A673 (cell line): ENCODE measurements at regions not wholly inside any gene's neighbourhood (a gene's known extent, or its start where the extent isn't known, plus 50 kb on each side); places are given as distances from the start of the nearest gene placed in this dataset.

Experiments
- BruUV-seq: library from RNA; stranded (reverse); fragments of 400-500 nt; replicated peaks from 2 replicates; lab custom pipeline; 2021; lab: Mats Ljungman, UMichigan
- CTCF ChIA-PET: fragments of 300-600 bp; sonication (Branson Sonifier 250); formaldehyde crosslinking; loops from one replicate; lab custom pipeline; 2022; ENCODE audit warnings: antibody characterized with exemption; lab: Charles Lee
- POLR2A ChIA-PET: fragments of 300-600 bp; sonication (Branson Sonifier 250); formaldehyde crosslinking; loops from one replicate; lab custom pipeline; 2022; ENCODE audit warnings: antibody characterized with exemption; ENCODE audit not compliant: low non-redundant PET; lab: Charles Lee
- DNase-seq: peaks from one replicate; pipeline ENCODE4 v3.0.0-alpha.2; 2015; ENCODE audit warnings: low spot score
- H3K27ac ChIP-seq: fragments of 200-600 bp; sonication (generic); 2 replicates; pipeline ENCODE4 v1.5.1; 2016; ENCODE audit warnings: mixed run types, low read depth, mild to moderate bottlenecking, mixed read lengths, antibody characterized with exemption, low read length; ENCODE audit not compliant: poor library complexity, severe bottlenecking
- H3K27me3 ChIP-seq: fragments of 200-600 bp; sonication (generic); replicated peaks from 2 replicates; pipeline ENCODE4 v1.6.1; 2017; ENCODE audit warnings: mixed run types, low read depth, mild to moderate bottlenecking, mixed read lengths, antibody characterized with exemption, low read length; ENCODE audit not compliant: insufficient read depth, poor library complexity
- H3K36me3 ChIP-seq: fragments of 200-600 bp; sonication (generic); 2 replicates; pipeline ENCODE4 v1.6.1; 2016; ENCODE audit warnings: mixed run types, mild to moderate bottlenecking, mixed read lengths, antibody characterized with exemption, low read length; ENCODE audit not compliant: insufficient read depth, poor library complexity, severe bottlenecking
- H3K4me1 ChIP-seq: fragments of 200-600 bp; sonication (generic); 2 replicates; pipeline ENCODE4 v1.6.1; 2017; ENCODE audit warnings: mixed run types, mild to moderate bottlenecking, mixed read lengths, antibody characterized with exemption, low read length; ENCODE audit not compliant: insufficient read depth, poor library complexity, severe bottlenecking
- H3K4me3 ChIP-seq: fragments of 200-600 bp; sonication (generic); 2 replicates; pipeline ENCODE4 v1.5.1; 2016; ENCODE audit warnings: low read depth, mixed run types, mild to moderate bottlenecking, mixed read lengths, low read length; ENCODE audit not compliant: poor library complexity, severe bottlenecking
- H3K9me3 ChIP-seq: fragments of 200-600 bp; sonication (generic); 2 replicates; pipeline ENCODE4 v1.6.1; 2016; ENCODE audit warnings: mixed run types, low read depth, mild to moderate bottlenecking, mixed read lengths, antibody characterized with exemption, low read length; ENCODE audit not compliant: poor library complexity, severe bottlenecking
- CTCF ChIP-seq: fragments of 300-800, 200-600 bp; sonication (generic); conservative IDR thresholded peaks from 2 replicates; pipeline ENCODE4 v1.5.1; 2017; ENCODE audit warnings: low read depth, mild to moderate bottlenecking, antibody characterized with exemption, low read length, moderate library complexity, mixed read lengths
- EZH2 ChIP-seq: fragments of 200-600 bp; sonication (generic); IDR thresholded peaks from 2 replicates; pipeline ENCODE4 v1.6.1; 2017; ENCODE audit warnings: borderline replicate concordance, low read depth, mild to moderate bottlenecking, mixed read lengths, antibody characterized with exemption, low read length; ENCODE audit not compliant: poor library complexity, severe bottlenecking
- intact Hi-C: fragments of 100-400 bp; cut with micrococcal nuclease; formaldehyde crosslinking; loops from one replicate; pipeline ENCODE4 v1.10.0; 2022; ENCODE audit not compliant: unreplicated experiment

GRCh38 chr11:37557990-37558389 is 960.0 kb upstream of the RAG2 start:
- peaks cover 11% of the 10 kb centered on the region for H3K4me1 ChIP-seq
- intact Hi-C loops = no loop called here
- BruUV-seq = no TSS peak
- H3K9me3 ChIP-seq = no peaks in the 10 kb centered on the region
- no peak for TF ChIP-seq EZH2
- H3K4me3 ChIP-seq = no peak overlapping the region
- H3K36me3 ChIP-seq = no peaks in the 10 kb centered on the region
- no peaks in the 10 kb centered on the region for H3K27me3 ChIP-seq
- ChIA-PET CTCF (no interaction called here), POLR2A (no interaction called here)
- H3K27ac ChIP-seq = no peak overlapping the region
- no peak for DNase-seq

GRCh38 chr11:37552284-37552683 is 954.2 kb upstream of the RAG2 start:
- TF ChIP-seq CTCF (no peak), EZH2 (no peak)
- no peaks in the 10 kb centered on the region for H3K27me3 ChIP-seq
- ChIA-PET POLR2A (no interaction called here), CTCF (no interaction called here)
- H3K36me3 ChIP-seq = no peaks in the 10 kb centered on the region
- no peaks in the 10 kb centered on the region for H3K9me3 ChIP-seq
- H3K4me3 ChIP-seq = no peak overlapping the region
- intact Hi-C loops = no loop called here
- no peak overlapping the region for H3K27ac ChIP-seq
- no peaks in the 10 kb centered on the region for H3K4me1 ChIP-seq
- no peak for DNase-seq
- no TSS peak for BruUV-seq

- Histone ChIP-seq H3K4me1 (no peaks in the 10 kb centered on the region), H3K4me3 (no peak overlapping the region), H3K9me3 (peaks cover 3% of the 10 kb centered on the region), H3K36me3 (no peaks in the 10 kb centered on the region), H3K27me3 (no peaks in the 10 kb centered on the region), H3K27ac (no peak overlapping the region)
- intact Hi-C loops = no loop called here
- no peak for TF ChIP-seq EZH2
- no peak for TF ChIP-seq CTCF
- ChIA-PET CTCF (no interaction called here), POLR2A (interaction anchor here (0.6 kb wide), 1 partner anchor 597 kb away, joined by 3 read pairs; no protein-coding TSS in a partner anchor)
- no TSS peak for BruUV-seq
- no peak for DNase-seq
These were observed 946.5 kb upstream of the RAG2 start for GRCh38 chr11:37544491-37544890.

GRCh38 chr11:37533830-37534229 is 935.8 kb upstream of the RAG2 start:
- peaks cover 8% of the 10 kb centered on the region for H3K4me1 ChIP-seq
- H3K9me3 ChIP-seq = peaks cover 11% of the 10 kb centered on the region
- no TSS peak for BruUV-seq

More at GRCh38 chr11:37533830-37534229, 935.8 kb upstream of the RAG2 start:
- H3K27me3 ChIP-seq = no peaks in the 10 kb centered on the region
- no peak overlapping the region for H3K4me3 ChIP-seq
- H3K27ac ChIP-seq = no peak overlapping the region
- TF ChIP-seq EZH2 (no peak), CTCF (no peak)
- intact Hi-C loops = no loop called here
- CTCF ChIA-PET = no interaction called here
- no peaks in the 10 kb centered on the region for H3K36me3 ChIP-seq
- POLR2A ChIA-PET = interaction anchor here (0.7 kb wide), 1 partner anchor 18 kb away, joined by 11 read pairs; no protein-coding TSS in a partner anchor
- DNase-seq = peak; percentile 50
